GM23338 (cell line): ENCODE measurements at regions not wholly inside any gene's neighbourhood (a gene's known extent, or its start where the extent isn't known, plus 50 kb on each side); places are given as distances from the start of the nearest gene placed in this dataset.

Experiments used
- ATAC-seq: fragments of 200-7000 bp; cut with Tn5 transposase; 3 replicates; pipeline ENCODE4 v1.9.1; 2020
- DNase-seq: peaks from one replicate; pipeline ENCODE4 v3.0.0-alpha.2; 2015; ENCODE audit warnings: low spot score
- H2AFZ ChIP-seq: fragments of 200-600 bp; sonication (generic); 2 replicates; pipeline ENCODE4 v1.8.0; 2016; ENCODE audit warnings: antibody characterized with exemption, mild to moderate bottlenecking, moderate library complexity
- H3F3A ChIP-seq: fragments of 200-600 bp; sonication (generic); replicated peaks from 2 replicates; pipeline ENCODE4 v1.8.0; 2017; ENCODE audit warnings: antibody characterized with exemption, mixed run types, low read depth
- H3K27ac ChIP-seq: fragments of 200-600 bp; sonication (generic); 2 replicates; pipeline ENCODE4 v1.6.1; 2016; ENCODE audit warnings: low read depth
- H3K27me3 ChIP-seq: fragments of 200-600 bp; sonication (generic); 2 replicates; pipeline ENCODE4 v1.8.0; 2016; ENCODE audit warnings: mild to moderate bottlenecking, mixed run types, moderate library complexity; ENCODE audit not compliant: insufficient read depth
- H3K36me3 ChIP-seq: fragments of 200-600 bp; sonication (generic); 2 replicates; pipeline ENCODE4 v1.8.0; 2016; ENCODE audit warnings: mild to moderate bottlenecking; ENCODE audit not compliant: insufficient read depth
- H3K4me1 ChIP-seq: fragments of 200-600 bp; sonication (generic); 2 replicates; pipeline ENCODE4 v1.8.0; 2016; ENCODE audit warnings: mild to moderate bottlenecking, moderate library complexity; ENCODE audit not compliant: insufficient read depth
- H3K4me2 ChIP-seq: fragments of 200-600 bp; sonication (generic); 2 replicates; pipeline ENCODE4 v1.7.1; 2017; ENCODE audit warnings: mixed run types
- H3K4me3 ChIP-seq: fragments of 200-600 bp; sonication (generic); 2 replicates; pipeline ENCODE4 v1.6.1; 2016; ENCODE audit warnings: mixed run types
- H3K79me2 ChIP-seq: fragments of 200-600 bp; sonication (generic); replicated peaks from 2 replicates; pipeline ENCODE4 v1.8.0; 2017; ENCODE audit warnings: mild to moderate bottlenecking; ENCODE audit not compliant: insufficient read depth
- H3K9me2 ChIP-seq: fragments of 200-600 bp; sonication (generic); 2 replicates; pipeline ENCODE4 v1.8.0; 2017; ENCODE audit not compliant: insufficient read depth
- H4K20me1 ChIP-seq: fragments of 200-600 bp; sonication (generic); replicated peaks from 2 replicates; pipeline ENCODE4 v1.8.0; 2017; ENCODE audit warnings: mild to moderate bottlenecking; ENCODE audit not compliant: insufficient read depth
- H3K27ac Mint-ChIP-seq: 2 replicates; pipeline ENCODE4 v1.8.0; 2020; ENCODE audit warnings: inconsistent platforms, mild to moderate bottlenecking, moderate library complexity, mixed read lengths
- H3K27me3 Mint-ChIP-seq: 3 replicates; pipeline ENCODE4 v1.8.0; 2022; ENCODE audit warnings: low read depth, mild to moderate bottlenecking, moderate library complexity, mixed read lengths, inconsistent platforms; ENCODE audit not compliant: insufficient read depth, poor library complexity
- H3K36me3 Mint-ChIP-seq: 3 replicates; pipeline ENCODE4 v1.8.0; 2021; ENCODE audit warnings: low read depth, mild to moderate bottlenecking, inconsistent platforms, moderate library complexity, mixed read lengths
- H3K4me1 Mint-ChIP-seq: 3 replicates; pipeline ENCODE4 v1.8.0; 2020; ENCODE audit warnings: mild to moderate bottlenecking, inconsistent platforms, mixed read lengths
- H3K4me3 Mint-ChIP-seq: 3 replicates; pipeline ENCODE4 v1.8.0; 2021; ENCODE audit warnings: moderate library complexity, mild to moderate bottlenecking, inconsistent platforms, mixed read lengths
- H3K9me3 Mint-ChIP-seq: 3 replicates; pipeline ENCODE4 v1.8.0; 2020; ENCODE audit warnings: moderate library complexity, mild to moderate bottlenecking, inconsistent platforms, mixed read lengths
- CREB1 ChIP-seq: fragments of 250-450 bp; sonication (Bioruptor Pico); IDR thresholded peaks from 2 replicates; pipeline ENCODE4 v1.5.0; 2020; ENCODE audit warnings: low read depth, mild to moderate bottlenecking, moderate library complexity
- CTCF ChIP-seq, 2 experiments: fragments of 200-600 bp in 1 of 2; sonication (generic) in 1 of 2; conservative IDR thresholded peaks; 2 replicates each; pipeline versions ENCODE4 v1.5.1 to v1.6.1; 2016 to 2017; ENCODE audit warnings: antibody characterized with exemption in 2 of 2, low read depth in 2 of 2, mild to moderate bottlenecking in 2 of 2, moderate library complexity in 1 of 2
- ETS1 ChIP-seq: IDR thresholded peaks from 2 replicates; pipeline ENCODE4 v1.6.1; 2016; ENCODE audit warnings: antibody characterized with exemption
- EZH2 ChIP-seq: fragments of 200-600 bp; sonication (generic); IDR thresholded peaks from one replicate; pipeline ENCODE4 v1.8.0; 2017; ENCODE audit warnings: antibody characterized with exemption, mild to moderate bottlenecking, low read depth; ENCODE audit not compliant: unreplicated experiment
- EZH2phosphoT487 ChIP-seq: fragments of 200-600 bp; sonication (generic); IDR thresholded peaks from one replicate; pipeline ENCODE4 v1.8.1; 2018; ENCODE audit warnings: antibody characterized with exemption; ENCODE audit not compliant: unreplicated experiment
- JUNB ChIP-seq: IDR thresholded peaks from one replicate; pipeline ENCODE4 v1.6.1; 2016; ENCODE audit warnings: antibody characterized with exemption; ENCODE audit not compliant: unreplicated experiment
- NANOG ChIP-seq: IDR thresholded peaks from 2 replicates; pipeline ENCODE4 v1.6.1; 2016; ENCODE audit warnings: antibody characterized with exemption, borderline replicate concordance
- POLR2AphosphoS5 ChIP-seq: IDR thresholded peaks from 2 replicates; pipeline ENCODE4 v1.6.1; 2016; ENCODE audit warnings: antibody characterized with exemption, low read depth
- REST ChIP-seq: IDR thresholded peaks from one replicate; pipeline ENCODE4 v1.6.1; 2018; ENCODE audit warnings: antibody characterized with exemption; ENCODE audit not compliant: unreplicated experiment
- STAT1 ChIP-seq: IDR thresholded peaks from one replicate; pipeline ENCODE4 v1.6.1; 2016; ENCODE audit warnings: antibody characterized with exemption; ENCODE audit not compliant: unreplicated experiment
- ZNF114 ChIP-seq: fragments of 250-450 bp; sonication (Bioruptor Pico); IDR thresholded peaks from 2 replicates; pipeline ENCODE4 v1.5.0; 2020; ENCODE audit warnings: mild to moderate bottlenecking, moderate library complexity
- ZNF331 ChIP-seq: fragments of 250-450 bp; sonication (Bioruptor Pico); IDR thresholded peaks from 2 replicates; pipeline ENCODE4 v1.5.0; 2020; ENCODE audit warnings: low read depth, mild to moderate bottlenecking, moderate library complexity
- ZNF462 ChIP-seq: fragments of 250-450 bp; sonication (Bioruptor Pico); IDR thresholded peaks from 2 replicates; pipeline ENCODE4 v1.5.0; 2020; ENCODE audit warnings: mild to moderate bottlenecking, moderate library complexity

- TF ChIP-seq ETS1 (no peak), POLR2AphosphoS5 (no peak), JUNB (no peak), CREB1 (CRISPR knock-in tag) (no peak)
These were observed 340.0 kb upstream of the ACTBL2 start (continued) for GRCh38 chr5:57822651-57823050.

GRCh38 chr5:57818397-57818796 is 335.8 kb upstream of the ACTBL2 start:
- no peak overlapping the region for H3K4me2 ChIP-seq
- no peaks in the 10 kb centered on the region; the same call in 2 of the 3 replicates for H3K36me3 Mint-ChIP-seq
- no peak overlapping the region for H3K4me3 Mint-ChIP-seq
- no peaks in the 10 kb centered on the region for H3K27me3 Mint-ChIP-seq
- H3K4me1 ChIP-seq = 0 out of 2 replicates have a peak, but pooled peaks cover 8% of the 10 kb centered on the region
- no peak overlapping the region for H3K4me3 ChIP-seq
- H3K9me3 Mint-ChIP-seq = peaks cover 9% of the 10 kb centered on the region; the same call in 2 of the 3 replicates
- no peaks in the 10 kb centered on the region for H3K27me3 ChIP-seq
- H3K27ac Mint-ChIP-seq = no peak overlapping the region
- no peaks in the 10 kb centered on the region for H4K20me1 ChIP-seq
- no peaks in the 10 kb centered on the region; the same call in 1 of the 2 replicates for H3K36me3 ChIP-seq
- H3K9me2 ChIP-seq = no peaks in the 10 kb centered on the region
- no peak overlapping the region for H3K27ac ChIP-seq
- H3K79me2 ChIP-seq = no peaks in the 10 kb centered on the region
- H3K4me1 Mint-ChIP-seq = peaks cover 14% of the 10 kb centered on the region; the same call in 2 of the 3 replicates
- no peak overlapping the region for H2AFZ ChIP-seq
- ATAC-seq = no peak
- no peak for DNase-seq
- H3F3A ChIP-seq = no peaks in the 10 kb centered on the region
- no peak for TF ChIP-seq ZNF114
- TF ChIP-seq NANOG = no peak
- TF ChIP-seq ZNF331 (CRISPR knock-in tag) = no peak
- TF ChIP-seq CREB1 (CRISPR knock-in tag) = no peak
- TF ChIP-seq CTCF (conservative IDR thresholded peaks at IDR 0.05; ENCODE audit: low read depth in 2 of 2) = no peak
- TF ChIP-seq EZH2phosphoT487 = no peak
- no peak for TF ChIP-seq EZH2
- TF ChIP-seq ZNF462 (CRISPR knock-in tag) = no peak
- TF ChIP-seq POLR2AphosphoS5 = no peak
- no peak for TF ChIP-seq REST
- TF ChIP-seq STAT1 = no peak
- TF ChIP-seq JUNB = no peak
